Trophoblast cell (in vitro differentiated cells and primary cell): ENCODE measurements at regions not wholly inside any gene's neighbourhood (a gene's known extent, or its start where the extent isn't known, plus 50 kb on each side); places are given as distances from the start of the nearest gene placed in this dataset.

Experiments used
- DNase-seq, 2 donors: peaks; one replicate each; pipeline ENCODE4 v3.0.0-alpha.2; 2016
- H2AFZ ChIP-seq: 2 replicates; pipeline ENCODE4 v1.6.1; 2013; ENCODE audit warnings: low read length, moderate library complexity, mild to moderate bottlenecking; ENCODE audit not compliant: insufficient read depth, poor library complexity
- H2AK5ac ChIP-seq: 2 replicates; pipeline ENCODE4 v1.6.1; 2013; ENCODE audit warnings: mild to moderate bottlenecking, low read length
- H2BK120ac ChIP-seq: 2 replicates; pipeline ENCODE4 v1.6.1; 2013; ENCODE audit warnings: low read length, mild to moderate bottlenecking, moderate library complexity; ENCODE audit not compliant: insufficient read depth, poor library complexity
- H2BK12ac ChIP-seq: 2 replicates; pipeline ENCODE4 v1.6.1; 2013; ENCODE audit warnings: mild to moderate bottlenecking, low read length, moderate library complexity
- H2BK5ac ChIP-seq: 2 replicates; pipeline ENCODE4 v1.6.1; 2013; ENCODE audit warnings: low read length, low read depth, moderate library complexity, mild to moderate bottlenecking; ENCODE audit not compliant: poor library complexity
- H3K14ac ChIP-seq: 2 replicates; pipeline ENCODE4 v1.6.1; 2013; ENCODE audit warnings: mild to moderate bottlenecking, low read length
- H3K18ac ChIP-seq: 2 replicates; pipeline ENCODE4 v1.6.1; 2013; ENCODE audit warnings: mild to moderate bottlenecking, low read length
- H3K23ac ChIP-seq: 2 replicates; pipeline ENCODE4 v1.6.1; 2013; ENCODE audit warnings: low read length
- H3K27ac ChIP-seq: 2 replicates; pipeline ENCODE4 v1.5.1; 2013; ENCODE audit warnings: low read depth, mild to moderate bottlenecking, inconsistent platforms, low read length, moderate library complexity
- H3K27me3 ChIP-seq: 2 replicates; pipeline ENCODE4 v1.6.1; 2013; ENCODE audit warnings: inconsistent platforms, mild to moderate bottlenecking, low read length, moderate library complexity; ENCODE audit not compliant: insufficient read depth
- H3K36me3 ChIP-seq, 2 experiments: 1 replicate in 1 of 2; 2 replicates in 1 of 2; pipeline ENCODE4 v1.6.1; 2013; ENCODE audit warnings: low read length in 2 of 2, mild to moderate bottlenecking in 2 of 2, moderate library complexity in 1 of 2; ENCODE audit not compliant: insufficient read depth in 2 of 2, control insufficient read depth in 1 of 2
- H3K4ac ChIP-seq: 2 replicates; pipeline ENCODE4 v1.6.1; 2013; ENCODE audit warnings: low read depth, mild to moderate bottlenecking, low read length, moderate library complexity
- H3K4me1 ChIP-seq, 2 experiments: 1 replicate in 1 of 2; 2 replicates in 1 of 2; pipeline ENCODE4 v1.6.1; 2013; ENCODE audit warnings: low read length in 2 of 2, mild to moderate bottlenecking in 2 of 2, moderate library complexity in 1 of 2; ENCODE audit not compliant: insufficient read depth in 2 of 2, control insufficient read depth in 1 of 2
- H3K4me2 ChIP-seq: 2 replicates; pipeline ENCODE4 v1.6.1; 2013; ENCODE audit warnings: inconsistent platforms, mild to moderate bottlenecking, low read length, moderate library complexity
- H3K4me3 ChIP-seq: 2 replicates; pipeline ENCODE4 v1.5.1; 2013; ENCODE audit warnings: mild to moderate bottlenecking, low read depth, low read length, inconsistent platforms
- H3K79me1 ChIP-seq: one replicate; pipeline ENCODE4 v1.6.1; 2013; ENCODE audit warnings: low read length
- H3K79me2 ChIP-seq: 2 replicates; pipeline ENCODE4 v1.6.1; 2013; ENCODE audit warnings: low read length, mild to moderate bottlenecking; ENCODE audit not compliant: control insufficient read depth, insufficient read depth, poor library complexity
- H3K9ac ChIP-seq: 2 replicates; pipeline ENCODE4 v1.6.1; 2013; ENCODE audit warnings: mild to moderate bottlenecking, low read length
- H3K9me3 ChIP-seq: 2 replicates; pipeline ENCODE4 v1.6.1; 2013; ENCODE audit warnings: low read depth, mild to moderate bottlenecking, control low read depth, inconsistent platforms, low read length; ENCODE audit not compliant: insufficient read depth
- H4K12ac ChIP-seq: 2 replicates; pipeline ENCODE4 v1.6.1; 2013; ENCODE audit warnings: low read depth, mild to moderate bottlenecking, low read length, moderate library complexity
- H4K8ac ChIP-seq: 2 replicates; pipeline ENCODE4 v1.6.1; 2013; ENCODE audit warnings: low read depth, mild to moderate bottlenecking, low read length, moderate library complexity
- H4K91ac ChIP-seq: one replicate; pipeline ENCODE4 v1.6.1; 2013; ENCODE audit warnings: low read depth, mild to moderate bottlenecking, low read length, moderate library complexity
- WGBS: extraction: QIAGEN DNeasy Blood & Tissue Kit; methylation state at CpG from one replicate; pipeline ENCODE4 v1.1.7; 2013; ENCODE audit warnings: missing lambda C conversion rate; ENCODE audit not compliant: insufficient read length, insufficient coverage; ENCODE audit errors: extremely low coverage; 5-methylcytosine and 5-hydroxymethylcytosine counted together

- no peak overlapping the region for H3K23ac ChIP-seq
- H3K9me3 ChIP-seq = peaks cover 2% of the 10 kb centered on the region
- no CpG with 5 or more reads among the region's 30 CpGs for WGBS
- no peak overlapping the region for H4K12ac ChIP-seq
- no peaks in the 10 kb centered on the region for H3K79me2 ChIP-seq
- H3K27me3 ChIP-seq = no peaks in the 10 kb centered on the region
- H2AK5ac ChIP-seq = no peak overlapping the region
- no peak for DNase-seq
- H3K9ac ChIP-seq = no peak overlapping the region
- no peak overlapping the region for H2AFZ ChIP-seq
- H3K4me3 ChIP-seq = no peak overlapping the region
- no peaks in the 10 kb centered on the region for H3K79me1 ChIP-seq
- no peak overlapping the region for H3K18ac ChIP-seq
- no peak overlapping the region for H2BK12ac ChIP-seq
- H2BK5ac ChIP-seq = no peak overlapping the region
- no peak overlapping the region for H4K8ac ChIP-seq
- H2BK120ac ChIP-seq = no peak overlapping the region
- no peaks in the 10 kb centered on the region for H3K4me1 ChIP-seq
- no peak overlapping the region for H3K4ac ChIP-seq
- H4K91ac ChIP-seq = no peak overlapping the region
- no peak overlapping the region for H3K4me2 ChIP-seq
- no peak overlapping the region for H3K14ac ChIP-seq
- no peak overlapping the region for H3K27ac ChIP-seq
- H3K36me3 ChIP-seq = no peaks in the 10 kb centered on the region
Measured at GRCh38 chr5:2903451-2904395, 152.2 kb upstream of the IRX2 start.

- H3K23ac ChIP-seq = no peak overlapping the region
- H2AK5ac ChIP-seq = no peak overlapping the region
- H3K36me3 ChIP-seq = no peaks in the 10 kb centered on the region
- no peak overlapping the region for H4K91ac ChIP-seq
- no peak overlapping the region for H3K9ac ChIP-seq
- H3K9me3 ChIP-seq = peaks cover 4% of the 10 kb centered on the region
- no peak overlapping the region for H3K4me2 ChIP-seq
- no peaks in the 10 kb centered on the region for H3K27me3 ChIP-seq
- H3K14ac ChIP-seq = no peak overlapping the region
- H3K4me3 ChIP-seq = no peak overlapping the region
- H3K79me1 ChIP-seq = no peaks in the 10 kb centered on the region
- H3K27ac ChIP-seq = no peak overlapping the region
- H3K4ac ChIP-seq = no peak overlapping the region
- H2BK12ac ChIP-seq = no peak overlapping the region
- no peak overlapping the region for H3K18ac ChIP-seq
- no peak overlapping the region for H2BK120ac ChIP-seq
- H4K12ac ChIP-seq = no peak overlapping the region
- H4K8ac ChIP-seq = no peak overlapping the region
- no peaks in the 10 kb centered on the region for H3K4me1 ChIP-seq
- no peaks in the 10 kb centered on the region for H3K79me2 ChIP-seq
- H2BK5ac ChIP-seq = no peak overlapping the region
- H2AFZ ChIP-seq = no peak overlapping the region
- DNase-seq = no peak
- no CpG with 5 or more reads among the region's 13 CpGs for WGBS
Measured at GRCh38 chr5:2902742-2903297, 151.3 kb upstream of the IRX2 start.

- no peak overlapping the region for H3K4me2 ChIP-seq
Measured at GRCh38 chr5:2902186-2902585, 150.7 kb upstream of the IRX2 start.

GRCh38 chr5:2901511-2901910, 150.0 kb upstream of the IRX2 start:
- H3K23ac ChIP-seq = no peak overlapping the region
- H3K36me3 ChIP-seq = no peaks in the 10 kb centered on the region
- no peak overlapping the region for H2BK5ac ChIP-seq
- no peak overlapping the region for H3K18ac ChIP-seq
- peak in 1 of 2 donors; percentile 6 for DNase-seq
- no peak overlapping the region for H3K4ac ChIP-seq
- no peak overlapping the region for H2BK120ac ChIP-seq
- peaks cover 2% of the 10 kb centered on the region for H3K9me3 ChIP-seq
- no peak overlapping the region for H3K4me2 ChIP-seq
- H3K27me3 ChIP-seq = no peaks in the 10 kb centered on the region
- no peak overlapping the region for H3K4me3 ChIP-seq
- no peaks in the 10 kb centered on the region for H3K79me1 ChIP-seq
- H3K4me1 ChIP-seq = no peaks in the 10 kb centered on the region
- no CpG with 5 or more reads among the region's 10 CpGs for WGBS
- H3K9ac ChIP-seq = no peak overlapping the region
- H3K14ac ChIP-seq = no peak overlapping the region
- H3K27ac ChIP-seq = no peak overlapping the region
- H2AFZ ChIP-seq = no peak overlapping the region
- no peak overlapping the region for H4K91ac ChIP-seq
- H2BK12ac ChIP-seq = no peak overlapping the region
- H3K79me2 ChIP-seq = no peaks in the 10 kb centered on the region
- no peak overlapping the region for H4K8ac ChIP-seq
- H2AK5ac ChIP-seq = no peak overlapping the region
- H4K12ac ChIP-seq = no peak overlapping the region

More at GRCh38 chr5:2902186-2902585, 150.7 kb upstream of the IRX2 start:
- Histone ChIP-seq H3K18ac (no peak overlapping the region), H3K27ac (no peak overlapping the region), H3K4ac (no peak overlapping the region), H3K27me3 (no peaks in the 10 kb centered on the region), H2AFZ (no peak overlapping the region), H2AK5ac (no peak overlapping the region), H4K91ac (no peak overlapping the region), H2BK120ac (no peak overlapping the region), H3K9ac (no peak overlapping the region), H4K12ac (no peak overlapping the region), H4K8ac (no peak overlapping the region), H3K79me1 (no peaks in the 10 kb centered on the region), H3K23ac (no peak overlapping the region), H2BK12ac (no peak overlapping the region), H3K4me3 (no peak overlapping the region), H3K4me1 (no peaks in the 10 kb centered on the region), H3K9me3 (peaks cover 4% of the 10 kb centered on the region), H2BK5ac (no peak overlapping the region), H3K36me3 (no peaks in the 10 kb centered on the region), H3K79me2 (no peaks in the 10 kb centered on the region), H3K14ac (no peak overlapping the region)
- WGBS = no CpG with 5 or more reads among the region's 5 CpGs
- no peak for DNase-seq
